NT2/D1 (cell line): ENCODE measurements at regions not wholly inside any gene's neighbourhood (a gene's known extent, or its start where the extent isn't known, plus 50 kb on each side); places are given as distances from the start of the nearest gene placed in this dataset.

Experiments used
- DNase-seq: peaks from one replicate; pipeline ENCODE4 v3.0.0-alpha.2; 2011; ENCODE audit warnings: low read depth, low spot score
- H3K27me3 ChIP-seq: 2 replicates; pipeline ENCODE4 v1.6.0; 2011; ENCODE audit warnings: mild to moderate bottlenecking; ENCODE audit not compliant: insufficient read length, insufficient read depth
- H3K36me3 ChIP-seq: 2 replicates; pipeline ENCODE4 v1.6.1; 2011; ENCODE audit warnings: mild to moderate bottlenecking, low read length, mixed read lengths; ENCODE audit not compliant: insufficient read depth, insufficient read length
- H3K4me1 ChIP-seq: 2 replicates; pipeline ENCODE4 v1.5.1; 2011; ENCODE audit not compliant: insufficient read depth, insufficient read length
- H3K4me3 ChIP-seq: 2 replicates; pipeline ENCODE4 v1.5.1; 2011; ENCODE audit warnings: low read depth; ENCODE audit not compliant: insufficient read length
- H3K9ac ChIP-seq: 2 replicates; pipeline ENCODE4 v1.6.0; 2011; ENCODE audit warnings: low read depth; ENCODE audit not compliant: insufficient read length
- H3K9me3 ChIP-seq: 2 replicates; pipeline ENCODE4 v1.5.1; 2011; ENCODE audit warnings: mild to moderate bottlenecking, low read length; ENCODE audit not compliant: insufficient read depth
- SUZ12 ChIP-seq: IDR thresholded peaks from 2 replicates; pipeline ENCODE4 v1.6.1; 2011; ENCODE audit not compliant: insufficient read length, insufficient read depth; ENCODE audit errors: extremely low read depth
- YY1 ChIP-seq: IDR thresholded peaks from 2 replicates; pipeline ENCODE4 v1.6.1; 2011; ENCODE audit not compliant: insufficient read length, insufficient read depth
- ZNF274 ChIP-seq: IDR thresholded peaks from 2 replicates; pipeline ENCODE4 v1.6.1; 2011; ENCODE audit warnings: mild to moderate bottlenecking, low read depth, low read length

GRCh38 chr11:115751243-115752015, 247.2 kb upstream of the CADM1 start:
- H3K36me3 ChIP-seq = no peaks in the 10 kb centered on the region
- H3K9ac ChIP-seq = no peak overlapping the region
- H3K4me3 ChIP-seq = no peak overlapping the region
- no peak for DNase-seq
- TF ChIP-seq SUZ12 = no peak
- TF ChIP-seq YY1 = no peak
- TF ChIP-seq ZNF274 = no peak
- H3K27me3 ChIP-seq = peaks cover 23% of the 10 kb centered on the region
- H3K4me1 ChIP-seq = no peaks in the 10 kb centered on the region
- H3K9me3 ChIP-seq = no peaks in the 10 kb centered on the region

GRCh38 chr11:115745610-115746512, 241.6 kb upstream of the CADM1 start:
- peaks cover 13% of the 10 kb centered on the region for H3K27me3 ChIP-seq
- TF ChIP-seq ZNF274 = no peak
- TF ChIP-seq YY1 = no peak
- no peak for TF ChIP-seq SUZ12
- H3K9ac ChIP-seq = peak overlapping the region; percentile 10
- no peaks in the 10 kb centered on the region for H3K9me3 ChIP-seq
- H3K36me3 ChIP-seq = no peaks in the 10 kb centered on the region
- peaks cover 6% of the 10 kb centered on the region for H3K4me1 ChIP-seq
- no peak overlapping the region for H3K4me3 ChIP-seq
- no peak for DNase-seq

- no peak for DNase-seq
- no peak for TF ChIP-seq ZNF274
- no peak for TF ChIP-seq YY1
- TF ChIP-seq SUZ12 = no peak
- no peaks in the 10 kb centered on the region for H3K36me3 ChIP-seq
These were observed 240.9 kb upstream of the CADM1 start for GRCh38 chr11:115745066-115745465.

GRCh38 chr11:115743719-115744118, 239.5 kb upstream of the CADM1 start:
- TF ChIP-seq YY1 = no peak
- TF ChIP-seq ZNF274 = no peak
- TF ChIP-seq SUZ12 = no peak
- Histone ChIP-seq H3K9me3 (no peaks in the 10 kb centered on the region), H3K36me3 (no peaks in the 10 kb centered on the region), H3K4me1 (peaks cover 6% of the 10 kb centered on the region), H3K9ac (no peak overlapping the region), H3K4me3 (no peak overlapping the region), H3K27me3 (no peaks in the 10 kb centered on the region)
- DNase-seq = no peak

More at GRCh38 chr11:115745066-115745465, 240.9 kb upstream of the CADM1 start:
- H3K9ac ChIP-seq = peak overlapping the region; percentile 10
- no peak overlapping the region for H3K4me3 ChIP-seq
- H3K27me3 ChIP-seq = peaks cover 7% of the 10 kb centered on the region
- no peaks in the 10 kb centered on the region for H3K9me3 ChIP-seq
- H3K4me1 ChIP-seq = peaks cover 6% of the 10 kb centered on the region

- no peaks in the 10 kb centered on the region for H3K27me3 ChIP-seq
- no peak overlapping the region for H3K4me3 ChIP-seq
- no peaks in the 10 kb centered on the region; the same call in 1 of the 2 replicates for H3K9me3 ChIP-seq
- no peak overlapping the region for H3K9ac ChIP-seq
- TF ChIP-seq SUZ12 = no peak
- TF ChIP-seq YY1 = no peak
- no peak for TF ChIP-seq ZNF274
- H3K4me1 ChIP-seq = peaks cover 6% of the 10 kb centered on the region
- H3K36me3 ChIP-seq = no peaks in the 10 kb centered on the region
- DNase-seq = no peak
These were observed 237.3 kb upstream of the CADM1 start for GRCh38 chr11:115741376-115742107.

- Histone ChIP-seq H3K4me1 (peaks cover 2% of the 10 kb centered on the region), H3K36me3 (no peaks in the 10 kb centered on the region), H3K9me3 (no peaks in the 10 kb centered on the region; the same call in 1 of the 2 replicates), H3K27me3 (no peaks in the 10 kb centered on the region), H3K4me3 (no peak overlapping the region), H3K9ac (no peak overlapping the region)
- TF ChIP-seq ZNF274 = no peak
- TF ChIP-seq SUZ12 = no peak
- TF ChIP-seq YY1 = no peak
- no peak for DNase-seq
These were observed 236.1 kb upstream of the CADM1 start for GRCh38 chr11:115740324-115740723.

GRCh38 chr11:115739878-115740277, 235.7 kb upstream of the CADM1 start:
- no peak overlapping the region for H3K9ac ChIP-seq
- no peak overlapping the region for H3K4me3 ChIP-seq
- no peak for TF ChIP-seq ZNF274
- TF ChIP-seq YY1 = no peak
- no peak for TF ChIP-seq SUZ12
- DNase-seq = no peak
- no peaks in the 10 kb centered on the region; the same call in 1 of the 2 replicates for H3K9me3 ChIP-seq
- H3K27me3 ChIP-seq = no peaks in the 10 kb centered on the region
- no peaks in the 10 kb centered on the region for H3K4me1 ChIP-seq
- no peaks in the 10 kb centered on the region for H3K36me3 ChIP-seq
